ENCODE measurements at regions not wholly inside any gene's neighbourhood (a gene's known extent, or its start where the extent isn't known, plus 50 kb on each side); places are given as distances from the start of the nearest gene placed in this dataset.

DNA sequence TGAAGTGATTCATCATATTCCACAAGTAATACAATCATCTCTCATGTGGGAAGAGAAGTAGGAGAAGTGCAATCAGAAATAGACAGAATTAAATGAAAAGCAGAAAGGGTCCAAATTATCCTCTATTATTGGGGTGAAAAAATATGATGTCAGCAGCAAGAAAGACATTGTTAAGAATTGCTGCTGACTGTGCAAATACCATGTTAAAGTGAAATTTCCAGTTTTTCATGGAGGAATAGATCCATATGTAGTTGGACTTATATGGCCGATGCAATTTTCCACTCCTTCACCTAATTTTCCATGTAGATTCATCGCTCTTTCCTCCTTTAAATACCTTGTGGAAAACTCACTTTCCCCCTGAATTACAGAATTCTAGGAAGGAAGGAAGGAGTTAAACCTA lies 819.8 kb downstream of the GATA3 start:
- TF ChIP-seq, protein P1, sequence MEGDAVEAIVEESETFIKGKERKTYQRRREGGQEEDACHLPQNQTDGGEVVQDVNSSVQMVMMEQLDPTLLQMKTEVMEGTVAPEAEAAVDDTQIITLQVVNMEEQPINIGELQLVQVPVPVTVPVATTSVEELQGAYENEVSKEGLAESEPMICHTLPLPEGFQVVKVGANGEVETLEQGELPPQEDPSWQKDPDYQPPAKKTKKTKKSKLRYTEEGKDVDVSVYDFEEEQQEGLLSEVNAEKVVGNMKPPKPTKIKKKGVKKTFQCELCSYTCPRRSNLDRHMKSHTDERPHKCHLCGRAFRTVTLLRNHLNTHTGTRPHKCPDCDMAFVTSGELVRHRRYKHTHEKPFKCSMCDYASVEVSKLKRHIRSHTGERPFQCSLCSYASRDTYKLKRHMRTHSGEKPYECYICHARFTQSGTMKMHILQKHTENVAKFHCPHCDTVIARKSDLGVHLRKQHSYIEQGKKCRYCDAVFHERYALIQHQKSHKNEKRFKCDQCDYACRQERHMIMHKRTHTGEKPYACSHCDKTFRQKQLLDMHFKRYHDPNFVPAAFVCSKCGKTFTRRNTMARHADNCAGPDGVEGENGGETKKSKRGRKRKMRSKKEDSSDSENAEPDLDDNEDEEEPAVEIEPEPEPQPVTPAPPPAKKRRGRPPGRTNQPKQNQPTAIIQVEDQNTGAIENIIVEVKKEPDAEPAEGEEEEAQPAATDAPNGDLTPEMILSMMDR (IDR thresholded peaks at IDR 0.05; ENCODE audit: insufficient read depth, low read length, poor library complexity, severe bottlenecking): no peak
- no peak for TF ChIP-seq EZH2phosphoT487 (conservative IDR thresholded peaks at IDR 0.05; ENCODE audit: low read length)
